ENCODE measurements at regions not wholly inside any gene's neighbourhood (a gene's known extent, or its start where the extent isn't known, plus 50 kb on each side); places are given as distances from the start of the nearest gene placed in this dataset.

GRCh38 chr9:28051559-28052503 lies 478.6 kb upstream of the C9orf72 start:
- intact Hi-C loops (cut with DNase I) = no loop called here
- no peaks in the 10 kb centered on the region for H3K36me3 ChIP-seq
- no peak for TF ChIP-seq CTCF (IDR thresholded peaks at IDR 0.05)
- no peaks in the 10 kb centered on the region for H3K4me1 ChIP-seq
- no peaks in the 10 kb centered on the region for H3K9me3 ChIP-seq
- ATAC-seq (no peak), DNase-seq (no peak)
- no peak overlapping the region for H3K4me3 ChIP-seq
- no peaks in the 10 kb centered on the region for H3K27me3 ChIP-seq
- no peak overlapping the region for H3K27ac ChIP-seq

GRCh38 chr9:28053096-28053777 lies 480.0 kb upstream of the C9orf72 start:
- intact Hi-C loops (cut with DNase I) = no loop called here

GRCh38 chr9:28056006-28056405 lies 482.7 kb upstream of the C9orf72 start:
- Histone ChIP-seq H3K36me3 (no peaks in the 10 kb centered on the region), H3K27ac (no peak overlapping the region), H3K27me3 (no peaks in the 10 kb centered on the region), H3K9me3 (no peaks in the 10 kb centered on the region), H3K4me3 (no peak overlapping the region), H3K4me1 (no peaks in the 10 kb centered on the region)
- no peak for DNase-seq
- no peak for ATAC-seq
- no peak for TF ChIP-seq CTCF (IDR thresholded peaks at IDR 0.05)
- intact Hi-C loops (cut with DNase I) = no loop called here

More at GRCh38 chr9:28053096-28053777, 480.0 kb upstream of the C9orf72 start:
- no peak for TF ChIP-seq CTCF (IDR thresholded peaks at IDR 0.05)
- no peak overlapping the region for H3K27ac ChIP-seq
- no peaks in the 10 kb centered on the region for H3K36me3 ChIP-seq
- no peaks in the 10 kb centered on the region for H3K4me1 ChIP-seq
- H3K27me3 ChIP-seq = no peaks in the 10 kb centered on the region
- no peaks in the 10 kb centered on the region for H3K9me3 ChIP-seq
- no peak for ATAC-seq
- no peak overlapping the region for H3K4me3 ChIP-seq
- no peak for DNase-seq

GRCh38 chr9:28056466-28056865 lies 483.2 kb upstream of the C9orf72 start:
- Histone ChIP-seq H3K27ac (no peak overlapping the region), H3K9me3 (no peaks in the 10 kb centered on the region), H3K27me3 (no peaks in the 10 kb centered on the region), H3K36me3 (no peaks in the 10 kb centered on the region), H3K4me1 (no peaks in the 10 kb centered on the region), H3K4me3 (no peak overlapping the region)
- no peak for DNase-seq
- no peak for TF ChIP-seq CTCF (IDR thresholded peaks at IDR 0.05)
- no peak for ATAC-seq
- intact Hi-C loops (cut with DNase I) = no loop called here

GRCh38 chr9:28059192-28059591 lies 485.9 kb upstream of the C9orf72 start:
- Histone ChIP-seq H3K27me3 (no peaks in the 10 kb centered on the region), H3K36me3 (no peaks in the 10 kb centered on the region), H3K4me3 (no peak overlapping the region), H3K9me3 (no peaks in the 10 kb centered on the region), H3K27ac (no peak overlapping the region), H3K4me1 (no peaks in the 10 kb centered on the region)
- TF ChIP-seq CTCF (IDR thresholded peaks at IDR 0.05) = no peak
- ATAC-seq (no peak), DNase-seq (no peak)
- intact Hi-C loops (cut with DNase I) = no loop called here
